ENCODE measurements at regions not wholly inside any gene's neighbourhood (a gene's known extent, or its start where the extent isn't known, plus 50 kb on each side); places are given as distances from the start of the nearest gene placed in this dataset.

DNA sequence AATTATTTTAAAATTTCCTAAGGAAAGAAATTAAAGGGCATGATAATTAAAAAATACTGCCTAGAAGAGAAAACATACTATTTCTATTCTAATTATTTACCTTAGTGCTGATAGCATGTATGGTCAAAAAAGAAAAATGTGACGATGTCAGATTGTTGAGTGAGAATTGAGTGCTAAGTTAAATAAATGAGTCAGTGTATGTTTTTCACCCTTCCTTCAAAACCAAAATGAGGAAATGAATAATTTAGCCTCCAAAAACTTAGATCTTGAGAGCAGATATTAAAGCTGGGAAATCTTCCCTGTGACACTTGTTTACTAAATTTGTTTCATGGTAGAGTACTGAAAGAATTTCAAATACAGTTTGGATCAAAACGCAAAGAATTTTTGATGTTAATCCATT is 58.6 kb upstream of the NYAP2 start:
- no peak for DNase-seq
- intact Hi-C loops (cut with DNase I) = no loop called here

DNA sequence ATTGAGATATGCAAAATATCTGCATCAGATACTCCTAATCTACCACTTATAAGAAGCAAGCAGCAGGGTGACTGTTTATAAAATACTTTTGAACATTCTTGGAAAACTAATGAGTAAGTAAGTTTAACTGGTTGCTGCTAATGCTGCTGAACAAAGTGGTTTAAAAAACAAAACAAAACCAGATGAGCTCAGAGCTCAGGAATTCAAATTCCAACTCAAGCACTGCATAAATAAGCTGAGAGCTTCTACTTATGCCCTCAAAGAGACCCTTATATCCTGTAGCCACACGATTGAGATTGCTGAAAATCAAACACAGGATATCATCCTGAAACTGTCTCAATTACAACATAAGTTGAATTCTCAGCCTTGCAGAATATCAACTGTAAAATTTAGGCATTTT is 62.3 kb upstream of the NYAP2 start:
- intact Hi-C loops (cut with DNase I) = no loop called here
- DNase-seq = no peak

DNA sequence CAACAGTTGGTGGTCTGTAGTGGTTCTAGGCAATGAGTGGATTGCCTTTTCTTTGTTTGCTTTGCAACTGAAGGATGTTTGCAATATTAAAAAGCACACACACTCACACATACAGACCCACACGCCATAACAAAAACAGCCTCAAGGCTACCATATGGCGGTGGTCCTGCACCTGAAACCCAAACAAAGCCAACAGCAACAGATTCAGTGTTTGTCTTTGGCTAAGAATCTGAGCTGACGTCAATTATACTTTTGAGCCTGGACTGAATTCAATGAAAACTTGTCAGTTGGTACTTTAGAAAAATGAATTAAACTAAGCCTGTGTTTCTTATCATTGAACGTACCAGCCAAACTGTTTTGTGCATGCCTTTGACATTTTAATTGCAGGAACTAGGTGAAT is 65.0 kb upstream of the NYAP2 start:
- intact Hi-C loops (cut with DNase I) = no loop called here
- DNase-seq = no peak

DNA sequence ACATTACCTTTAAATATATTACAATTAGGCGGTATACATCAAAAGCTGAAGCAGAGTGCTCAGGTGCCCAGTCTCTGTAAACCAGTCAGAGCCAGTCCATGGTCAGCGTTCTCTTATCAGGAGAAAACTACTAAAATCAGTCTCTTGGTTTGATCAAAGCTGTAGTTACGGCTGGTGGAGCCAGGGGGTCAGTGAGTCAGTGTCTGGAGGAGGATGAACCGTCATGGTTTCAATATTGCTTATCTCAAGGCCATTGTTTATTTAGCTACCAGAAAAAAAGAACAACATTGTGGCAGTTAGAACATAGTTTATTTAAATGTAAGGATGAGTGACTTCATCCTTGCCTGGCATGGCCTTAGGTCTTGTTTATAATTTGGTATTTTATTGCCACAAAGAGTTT is 71.3 kb upstream of the NYAP2 start:
- intact Hi-C loops (cut with DNase I) = no loop called here
- DNase-seq = no peak

DNA sequence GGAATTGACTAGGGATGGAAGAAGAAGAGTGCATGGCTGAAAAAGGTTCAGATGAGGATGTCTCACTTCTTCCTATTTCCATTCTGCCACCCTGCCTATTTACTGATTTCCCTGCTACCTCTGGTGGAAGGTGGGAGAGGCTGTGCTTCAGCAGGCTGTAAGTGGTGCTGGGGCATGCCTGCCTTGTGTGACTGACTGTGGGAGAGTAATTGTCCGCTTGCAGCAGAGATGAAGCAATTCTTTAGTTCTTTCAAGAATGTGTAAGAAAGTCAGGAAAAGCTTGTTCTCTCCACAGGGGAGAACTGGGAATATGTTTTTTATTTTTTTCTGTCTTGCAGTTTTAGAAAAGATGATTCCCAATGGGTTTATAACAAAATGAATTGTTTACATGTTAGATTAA is 72.5 kb upstream of the NYAP2 start:
- DNase-seq = no peak
- intact Hi-C loops (cut with DNase I) = no loop called here

DNA sequence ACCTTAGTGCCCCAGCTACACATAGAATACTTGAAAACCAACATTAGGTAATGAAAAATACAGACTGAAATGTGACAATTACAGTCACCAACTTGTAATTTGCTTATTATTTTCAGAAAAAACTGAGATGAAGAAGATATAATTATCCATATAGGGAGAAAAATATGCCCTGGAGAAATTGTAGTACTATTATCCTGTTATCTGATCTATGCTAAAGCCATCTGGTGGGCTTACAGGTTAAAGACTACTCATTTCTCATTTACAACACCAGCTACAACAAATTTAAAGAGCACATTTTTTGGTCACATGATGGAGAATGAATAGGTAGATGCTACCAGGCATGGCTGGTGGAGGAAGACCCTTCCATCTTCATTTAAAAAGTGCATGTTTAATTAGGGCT is 79.6 kb upstream of the NYAP2 start:
- intact Hi-C loops (cut with DNase I) = no loop called here
- no peak for DNase-seq

DNA sequence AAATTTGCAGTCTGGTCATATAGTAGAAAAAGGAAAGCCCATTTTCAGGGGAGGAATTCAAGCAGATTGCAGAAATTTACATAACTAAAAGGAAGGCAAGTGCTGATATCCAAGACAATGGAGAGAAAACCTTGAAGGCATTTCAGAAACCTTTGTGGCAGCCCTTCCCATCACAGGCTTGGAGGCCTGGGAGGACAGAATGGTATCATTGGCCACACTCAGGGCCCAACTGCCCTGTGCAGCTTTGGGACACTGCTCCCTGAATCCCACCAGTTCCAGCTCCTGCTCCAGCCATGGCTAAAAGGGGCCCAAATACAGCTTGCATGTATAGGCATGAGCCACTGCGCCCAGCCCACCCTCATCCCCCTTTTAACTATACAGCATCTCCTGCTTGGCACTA is 81.1 kb upstream of the NYAP2 start:
- intact Hi-C loops (cut with DNase I) = no loop called here
- no peak for DNase-seq

DNA sequence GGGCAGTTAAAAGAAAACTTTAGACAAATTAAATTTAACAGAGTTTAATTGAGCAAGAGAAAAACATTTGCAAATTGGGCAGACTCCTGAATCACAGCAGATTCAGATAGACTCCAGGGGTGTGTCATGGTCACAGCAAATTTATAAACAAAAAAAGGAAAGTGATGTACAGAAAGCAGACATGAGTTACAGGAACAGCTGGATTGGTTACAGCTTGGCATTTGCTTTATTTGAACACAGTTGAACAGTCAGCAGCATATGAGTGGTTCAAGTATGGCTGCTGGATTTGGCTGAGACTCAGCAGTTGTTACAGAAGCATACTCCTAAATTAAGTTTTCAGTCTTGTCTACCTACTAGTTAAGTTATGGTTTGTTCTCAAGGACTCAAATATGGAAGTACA is 82.3 kb upstream of the NYAP2 start:
- intact Hi-C loops (cut with DNase I) = no loop called here
- DNase-seq = no peak

GRCh38 chr2:225310745-225311144 is 88.8 kb upstream of the NYAP2 start:
- intact Hi-C loops (cut with DNase I) = no loop called here
- DNase-seq = no peak

DNA sequence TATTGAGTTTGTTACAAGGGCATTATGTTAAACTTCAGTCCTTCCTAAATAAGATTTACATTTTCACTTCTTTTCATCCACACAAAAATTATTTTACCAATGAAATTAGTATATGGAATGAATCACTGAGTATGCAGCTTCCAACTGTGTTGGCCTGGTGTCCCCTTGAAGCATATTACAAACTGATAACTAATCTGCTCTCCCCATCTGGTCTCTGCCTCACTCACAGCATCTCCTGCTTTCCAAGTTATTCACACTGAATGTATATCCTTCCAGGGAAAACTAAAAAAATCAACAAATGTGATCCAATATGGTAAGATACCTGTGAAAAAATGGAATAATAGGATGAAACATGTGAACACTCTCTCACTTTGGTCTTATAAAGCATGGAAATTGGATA is 90.0 kb upstream of the NYAP2 start:
- no peak for DNase-seq
- intact Hi-C loops (cut with DNase I) = no loop called here

DNA sequence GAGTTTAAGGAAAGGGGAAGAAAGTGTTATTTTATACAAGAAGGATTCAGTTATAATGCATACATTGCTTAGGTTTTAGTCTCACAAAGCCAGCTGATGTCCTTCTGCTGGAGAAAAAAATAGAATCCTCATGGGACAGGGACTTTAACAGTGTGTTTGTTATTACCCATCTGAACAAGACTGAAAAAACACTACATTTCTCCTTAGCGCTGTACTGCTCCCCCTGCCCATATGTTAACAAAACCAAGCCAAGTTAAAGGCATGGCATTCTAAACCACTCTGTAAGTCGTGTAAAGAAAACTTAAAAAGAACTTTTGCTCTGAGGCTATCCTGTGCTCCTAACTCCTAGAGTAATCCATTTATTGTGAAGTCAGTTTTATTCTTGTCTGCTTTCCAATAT is 102.6 kb upstream of the NYAP2 start:
- intact Hi-C loops (cut with DNase I) = no loop called here

GRCh38 chr2:225295102-225295501 is 104.4 kb upstream of the NYAP2 start:
- no peak for DNase-seq
- intact Hi-C loops (cut with DNase I) = no loop called here

More for the DNA sequence above, 102.6 kb upstream of the NYAP2 start:
- no peak for DNase-seq

- peak in 2 of 10 donors; percentile 59 to 72 for DNase-seq
- intact Hi-C loops (cut with DNase I) = no loop called here
Measured at GRCh38 chr2:225293638-225294037, 105.9 kb upstream of the NYAP2 start.

DNA sequence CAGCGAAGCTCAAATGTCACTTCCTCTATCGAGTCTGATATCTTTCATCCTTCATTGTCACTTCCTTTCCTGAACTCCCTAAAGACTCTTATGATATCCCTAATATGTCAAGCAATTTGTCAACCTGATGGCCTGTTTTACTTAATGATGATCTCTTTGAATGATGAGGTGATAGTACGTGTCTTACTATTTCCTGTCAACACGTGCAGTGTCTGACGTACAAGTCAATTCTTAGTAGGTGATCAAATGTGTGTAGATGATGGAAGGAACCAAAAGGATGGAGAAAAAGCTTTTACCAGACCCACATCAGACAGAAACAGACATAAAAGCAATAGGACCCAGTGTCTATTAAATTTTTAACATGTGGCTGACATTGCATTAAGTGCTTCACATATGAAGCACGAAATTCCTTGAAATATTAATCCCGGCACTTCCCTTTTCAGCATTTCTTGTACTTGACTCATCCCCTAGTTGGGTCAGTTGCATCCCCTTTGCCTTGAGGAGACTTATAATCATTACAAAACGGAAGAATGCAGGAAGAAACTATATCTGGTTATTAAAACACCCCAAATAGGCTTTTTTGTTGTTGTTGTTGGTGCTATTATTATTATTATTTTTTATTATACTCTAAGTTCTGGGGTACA is 108.6 kb upstream of the NYAP2 start:
- DNase-seq = no peak
- intact Hi-C loops (cut with DNase I) = no loop called here

GRCh38 chr2:225289659-225290058 is 109.9 kb upstream of the NYAP2 start:
- DNase-seq = no peak
- intact Hi-C loops (cut with DNase I) = no loop called here

GRCh38 chr2:225288986-225289385 is 110.5 kb upstream of the NYAP2 start:
- intact Hi-C loops (cut with DNase I) = no loop called here
- no peak for DNase-seq

DNA sequence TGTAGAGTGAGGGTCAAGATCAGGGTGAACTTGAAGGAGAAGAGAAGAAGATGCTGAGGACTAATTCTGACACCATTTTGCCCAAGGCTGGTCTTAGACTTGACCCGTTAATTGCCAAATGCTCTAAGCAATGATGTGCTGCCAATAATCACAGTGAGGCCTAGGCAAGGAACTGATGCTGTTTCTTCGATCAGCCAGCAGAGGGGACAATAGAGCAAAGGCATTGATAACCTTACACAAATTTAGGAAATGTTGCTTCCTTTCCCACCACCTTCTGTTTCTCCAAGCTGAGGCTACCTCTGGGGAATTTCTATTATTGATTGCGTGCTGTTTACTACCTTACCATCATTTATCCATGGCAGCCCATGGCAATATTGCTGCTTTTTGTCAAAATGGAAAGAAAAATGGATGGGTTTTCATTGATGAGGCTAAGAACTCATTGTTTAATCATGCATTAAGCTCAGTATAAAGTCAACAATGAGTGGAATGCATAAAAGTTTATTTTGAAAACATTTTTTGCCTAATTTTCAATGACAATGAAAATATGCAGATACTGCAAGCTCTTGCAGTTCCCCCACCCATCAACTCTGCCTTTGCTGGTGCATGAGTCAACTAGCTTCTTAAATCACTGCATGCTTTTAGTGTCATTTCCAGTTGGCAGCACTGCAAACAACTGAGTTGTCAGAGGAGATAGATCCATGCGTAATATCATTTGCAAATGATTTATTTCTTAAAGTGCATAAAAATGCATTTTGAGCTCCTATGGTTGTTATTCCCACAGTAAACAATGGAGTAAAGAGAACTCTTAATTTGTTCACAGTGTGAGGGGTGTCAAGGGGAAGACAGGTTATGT is 116.4 kb upstream of the NYAP2 start:
- peak in 2 of 10 donors; percentile 9 to 49 for DNase-seq
- intact Hi-C loops (cut with DNase I) = loop anchor here (1.0 kb wide), 1 partner anchor 377 kb away; no protein-coding TSS in a partner anchor

DNA sequence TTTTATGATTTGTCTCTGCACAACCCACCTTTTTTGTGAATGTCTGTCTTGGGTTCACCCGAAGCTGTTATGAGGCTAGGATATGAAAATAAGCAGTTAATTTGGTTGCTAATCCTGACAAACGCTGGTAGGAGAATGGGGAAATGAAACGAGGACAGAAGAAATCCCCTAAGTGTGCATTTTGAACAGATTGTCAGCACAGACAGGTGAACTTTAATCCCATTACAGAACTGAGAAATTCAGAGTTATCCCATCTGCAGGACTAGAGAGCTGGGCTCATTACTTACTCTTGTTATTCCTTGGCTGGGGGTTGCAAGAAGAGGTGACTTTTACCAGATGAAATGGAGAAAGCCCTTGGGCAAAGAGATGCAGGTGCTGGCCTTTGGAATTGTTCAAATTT is 123.3 kb upstream of the NYAP2 start:
- intact Hi-C loops (cut with DNase I) = no loop called here
- no peak for DNase-seq

DNA sequence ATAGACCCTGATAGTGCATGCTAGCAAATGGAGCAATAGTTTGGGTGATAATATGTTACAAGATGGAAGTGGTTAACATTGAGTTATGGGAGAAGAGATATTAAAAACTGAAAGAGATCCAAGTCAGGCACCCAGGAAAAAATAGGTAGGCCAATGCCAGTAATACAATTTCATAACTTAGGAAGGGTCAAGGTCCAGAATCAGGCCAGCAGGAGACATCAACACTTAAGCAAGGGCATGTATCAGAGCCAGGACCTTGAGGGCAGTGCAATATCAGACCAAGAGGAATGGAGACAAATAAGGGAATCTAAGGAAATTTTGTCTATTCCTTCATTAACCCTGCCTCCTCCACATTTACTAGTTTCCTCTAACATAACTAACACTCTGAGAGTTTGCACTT is 124.1 kb upstream of the NYAP2 start:
- DNase-seq = no peak
- intact Hi-C loops (cut with DNase I) = no loop called here

DNA sequence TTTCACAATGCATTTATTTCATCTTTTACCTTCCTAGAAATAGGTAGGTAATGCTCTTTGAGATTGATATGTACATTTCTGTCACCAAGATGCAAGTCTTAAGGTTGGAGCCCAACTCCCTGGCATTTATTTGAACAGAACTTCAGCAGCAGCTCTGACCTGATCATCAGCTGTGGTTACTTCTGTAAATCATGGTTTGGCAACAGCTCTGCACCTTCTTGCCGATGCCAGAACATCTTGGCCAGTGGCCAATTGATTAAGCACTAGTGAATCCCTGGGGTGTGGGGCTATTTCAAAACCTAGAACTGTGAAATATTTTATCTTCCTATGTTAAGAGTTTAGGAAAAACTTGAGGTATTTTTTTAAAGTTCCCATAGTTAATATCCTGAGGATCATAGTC is 124.8 kb upstream of the NYAP2 start:
- DNase-seq = no peak
- intact Hi-C loops (cut with DNase I) = no loop called here

- no peak for DNase-seq
- intact Hi-C loops (cut with DNase I) = no loop called here
Measured at GRCh38 chr2:225272173-225272572, 127.3 kb upstream of the NYAP2 start.

GRCh38 chr2:225270861-225271260 is 128.6 kb upstream of the NYAP2 start:
- DNase-seq = no peak

More at GRCh38 chr2:225270861-225271260, 128.6 kb upstream of the NYAP2 start:
- intact Hi-C loops (cut with DNase I) = no loop called here

All from posterior cingulate gyrus (tissue), 11 donors.